ENCODE measurements at regions not wholly inside any gene's neighbourhood (a gene's known extent, or its start where the extent isn't known, plus 50 kb on each side); places are given as distances from the start of the nearest gene placed in this dataset.
"Not testable (repeated sequence)": the region's sequence is repeated elsewhere in the genome, so short reads cannot be mapped to it uniquely, and the experiment has no call there.

GRCh38 chr11:116680349-116681125 lies 92.2 kb downstream of the BUD13 start:
- intact Hi-C loops (cut with DNase I; ENCODE audit: low total_unique reads) = no loop called here
- Histone ChIP-seq H3K4me1 (no peaks in the 10 kb centered on the region), H3K27ac (no peak overlapping the region), H3K27me3 (no peaks in the 10 kb centered on the region), H3K4me3 (no peak overlapping the region), H3K9me3 (no peaks in the 10 kb centered on the region), H3K36me3 (ENCODE audit: low read depth, missing control alignments) (no peaks in the 10 kb centered on the region)
- DNase-seq = no peak
- 67 to 72% methylated on average over 4 of the region's 4 CpGs for WGBS, 2 donors
- TF ChIP-seq, protein P1, sequence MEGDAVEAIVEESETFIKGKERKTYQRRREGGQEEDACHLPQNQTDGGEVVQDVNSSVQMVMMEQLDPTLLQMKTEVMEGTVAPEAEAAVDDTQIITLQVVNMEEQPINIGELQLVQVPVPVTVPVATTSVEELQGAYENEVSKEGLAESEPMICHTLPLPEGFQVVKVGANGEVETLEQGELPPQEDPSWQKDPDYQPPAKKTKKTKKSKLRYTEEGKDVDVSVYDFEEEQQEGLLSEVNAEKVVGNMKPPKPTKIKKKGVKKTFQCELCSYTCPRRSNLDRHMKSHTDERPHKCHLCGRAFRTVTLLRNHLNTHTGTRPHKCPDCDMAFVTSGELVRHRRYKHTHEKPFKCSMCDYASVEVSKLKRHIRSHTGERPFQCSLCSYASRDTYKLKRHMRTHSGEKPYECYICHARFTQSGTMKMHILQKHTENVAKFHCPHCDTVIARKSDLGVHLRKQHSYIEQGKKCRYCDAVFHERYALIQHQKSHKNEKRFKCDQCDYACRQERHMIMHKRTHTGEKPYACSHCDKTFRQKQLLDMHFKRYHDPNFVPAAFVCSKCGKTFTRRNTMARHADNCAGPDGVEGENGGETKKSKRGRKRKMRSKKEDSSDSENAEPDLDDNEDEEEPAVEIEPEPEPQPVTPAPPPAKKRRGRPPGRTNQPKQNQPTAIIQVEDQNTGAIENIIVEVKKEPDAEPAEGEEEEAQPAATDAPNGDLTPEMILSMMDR (IDR thresholded peaks at IDR 0.05) = peak in 1 of 3 experiments; percentile 22
- TF ChIP-seq POLR2A (IDR thresholded peaks at IDR 0.05) = no peak

DNA sequence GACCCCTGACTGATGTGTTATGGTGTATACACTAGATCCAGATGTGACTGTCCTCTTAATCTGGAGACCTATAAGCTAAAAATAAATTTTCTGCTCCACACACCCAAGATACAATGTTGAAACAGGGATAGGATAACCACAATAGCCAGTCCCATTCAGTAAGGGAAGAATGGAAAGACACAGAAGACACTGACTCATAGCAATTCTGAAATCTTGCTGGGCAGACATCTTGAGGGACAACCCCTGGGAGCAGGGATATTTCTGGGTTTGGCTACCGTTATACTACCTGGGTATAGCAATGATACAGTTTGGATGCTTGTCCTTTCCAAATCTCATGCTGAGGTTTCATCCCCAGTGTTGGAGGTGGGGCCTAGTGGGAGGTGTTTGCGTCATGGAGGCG lies 93.9 kb downstream of the BUD13 start:
- no peaks in the 10 kb centered on the region for H3K27me3 ChIP-seq

DNA sequence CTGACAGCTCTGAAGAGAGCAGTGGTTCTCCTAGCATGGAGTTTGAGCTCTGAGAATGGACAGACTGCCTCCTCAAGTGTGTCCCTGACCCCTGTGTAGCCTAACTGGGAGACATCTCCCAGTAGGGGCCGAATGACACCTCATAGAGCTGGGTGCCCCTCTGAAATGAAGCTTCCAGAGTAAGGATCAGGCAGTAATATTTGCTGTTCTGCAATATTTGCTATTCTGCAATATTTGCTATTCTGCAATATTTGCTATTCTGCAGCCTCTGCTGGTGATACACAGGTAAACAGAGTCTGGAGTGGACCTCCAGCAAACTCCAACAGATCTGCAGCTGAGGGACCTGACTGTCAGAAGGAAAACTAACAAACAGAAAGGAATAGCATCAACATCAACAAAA lies 105.5 kb downstream of the BUD13 start:
- H3K4me3 ChIP-seq; H3K4me1 ChIP-seq; H3K27ac ChIP-seq; H3K36me3 ChIP-seq (ENCODE audit: low read depth, missing control alignments); DNase-seq; intact Hi-C loops (cut with DNase I; ENCODE audit: low total_unique reads); H3K9me3 ChIP-seq; H3K27me3 ChIP-seq: not testable (repeated sequence)
- 71 to 79% methylated on average over 1 of the region's 1 CpG for WGBS, 2 donors

More for the DNA sequence above, 93.9 kb downstream of the BUD13 start:
- TF ChIP-seq, protein P1 (IDR thresholded peaks at IDR 0.05) = no peak
- TF ChIP-seq POLR2A (IDR thresholded peaks at IDR 0.05) = no peak
- Histone ChIP-seq H3K36me3 (ENCODE audit: low read depth, missing control alignments) (no peaks in the 10 kb centered on the region), H3K27ac (no peak overlapping the region), H3K4me1 (no peaks in the 10 kb centered on the region), H3K4me3 (no peak overlapping the region), H3K9me3 (no peaks in the 10 kb centered on the region)
- 84 to 92% methylated on average over 3 of the region's 3 CpGs for WGBS, 2 donors
- intact Hi-C loops (cut with DNase I; ENCODE audit: low total_unique reads) = no loop called here
- DNase-seq = no peak

- H3K9me3 ChIP-seq; H3K4me3 ChIP-seq; H3K36me3 ChIP-seq (ENCODE audit: low read depth, missing control alignments); H3K27me3 ChIP-seq; DNase-seq; intact Hi-C loops (cut with DNase I; ENCODE audit: low total_unique reads); H3K27ac ChIP-seq; H3K4me1 ChIP-seq: not testable (repeated sequence)
- 86 to 87% methylated on average over 10 to 15 of the region's 15 CpGs for WGBS, 2 donors
These were observed 106.0 kb downstream of the BUD13 start for GRCh38 chr11:116666673-116667249.

DNA sequence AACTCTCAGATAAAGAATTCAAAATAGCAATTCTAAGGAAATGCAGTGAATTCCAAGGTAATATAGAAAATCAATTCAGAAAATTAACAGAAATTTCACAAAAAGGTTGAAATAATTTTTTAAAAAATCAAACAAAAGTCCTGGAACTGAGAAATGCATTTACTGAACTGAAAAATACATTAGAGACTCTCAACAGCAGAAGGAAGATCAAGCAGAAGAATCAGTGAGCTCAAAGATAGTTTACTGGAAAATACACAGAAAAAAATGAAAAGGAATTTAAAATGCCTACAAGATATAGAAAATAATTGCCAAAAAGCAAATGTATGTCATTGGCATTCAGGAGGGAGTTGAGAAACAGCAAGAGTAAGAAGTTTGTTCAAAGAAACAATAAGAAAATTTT lies 107.3 kb downstream of the BUD13 start:
- DNase-seq = no peak
- H3K4me3 ChIP-seq = no peak overlapping the region
- no peaks in the 10 kb centered on the region for H3K9me3 ChIP-seq
- H3K27ac ChIP-seq = no peak overlapping the region
- no peaks in the 10 kb centered on the region for H3K36me3 ChIP-seq (ENCODE audit: low read depth, missing control alignments)
- H3K4me1 ChIP-seq = no peaks in the 10 kb centered on the region
- intact Hi-C loops (cut with DNase I; ENCODE audit: low total_unique reads) = no loop called here
- H3K27me3 ChIP-seq = no peaks in the 10 kb centered on the region
- TF ChIP-seq, protein P1 (IDR thresholded peaks at IDR 0.05) = no peak
- TF ChIP-seq POLR2A (IDR thresholded peaks at IDR 0.05) = no peak

GRCh38 chr11:116661056-116661455 lies 111.7 kb downstream of the BUD13 start:
- 78 to 82% methylated on average over 3 of the region's 3 CpGs for WGBS, 2 donors

More at GRCh38 chr11:116661056-116661455, 111.7 kb downstream of the BUD13 start:
- no peak for DNase-seq
- H3K4me3 ChIP-seq = no peak overlapping the region
- H3K4me1 ChIP-seq = no peaks in the 10 kb centered on the region
- intact Hi-C loops (cut with DNase I; ENCODE audit: low total_unique reads) = no loop called here
- no peak for TF ChIP-seq POLR2A (IDR thresholded peaks at IDR 0.05)
- TF ChIP-seq, protein P1 (IDR thresholded peaks at IDR 0.05) = no peak
- no peaks in the 10 kb centered on the region for H3K36me3 ChIP-seq (ENCODE audit: low read depth, missing control alignments)
- no peaks in the 10 kb centered on the region for H3K27me3 ChIP-seq
- H3K27ac ChIP-seq = no peak overlapping the region
- no peaks in the 10 kb centered on the region for H3K9me3 ChIP-seq
